NCI-H2029 treated with DMSO at 0.1 percent for 48 hours (cell line): ENCODE measurements at regions not wholly inside any gene's neighbourhood (a gene's known extent, or its start where the extent isn't known, plus 50 kb on each side); places are given as distances from the start of the nearest gene placed in this dataset.
"Not testable (repeated sequence)": the region's sequence is repeated elsewhere in the genome, so short reads cannot be mapped to it uniquely, and the experiment has no call there.

Source experiments
- DNase-seq: peaks from one replicate; lab custom pipeline; 2025; lab: John Stamatoyannopoulos, UW

GRCh38 chr5:1748271-1748670 is 51.4 kb downstream of the MRPL36 start:
- no peak for DNase-seq

DNA sequence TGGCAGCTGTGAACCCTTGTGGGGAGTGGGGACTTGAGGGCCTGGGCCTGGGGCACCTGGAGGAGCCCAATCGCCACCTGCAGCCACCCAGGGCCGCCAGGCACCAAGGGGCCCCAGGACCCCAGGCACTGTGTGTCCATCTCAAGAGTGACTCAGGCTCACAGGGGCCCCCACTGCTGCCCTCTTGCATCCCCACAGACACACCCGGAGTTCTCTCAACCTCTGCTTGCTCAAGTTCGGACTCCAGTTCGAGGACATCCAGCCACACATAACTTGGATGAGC is 51.9 kb downstream of the MRPL36 start:
- no peak for DNase-seq

DNA sequence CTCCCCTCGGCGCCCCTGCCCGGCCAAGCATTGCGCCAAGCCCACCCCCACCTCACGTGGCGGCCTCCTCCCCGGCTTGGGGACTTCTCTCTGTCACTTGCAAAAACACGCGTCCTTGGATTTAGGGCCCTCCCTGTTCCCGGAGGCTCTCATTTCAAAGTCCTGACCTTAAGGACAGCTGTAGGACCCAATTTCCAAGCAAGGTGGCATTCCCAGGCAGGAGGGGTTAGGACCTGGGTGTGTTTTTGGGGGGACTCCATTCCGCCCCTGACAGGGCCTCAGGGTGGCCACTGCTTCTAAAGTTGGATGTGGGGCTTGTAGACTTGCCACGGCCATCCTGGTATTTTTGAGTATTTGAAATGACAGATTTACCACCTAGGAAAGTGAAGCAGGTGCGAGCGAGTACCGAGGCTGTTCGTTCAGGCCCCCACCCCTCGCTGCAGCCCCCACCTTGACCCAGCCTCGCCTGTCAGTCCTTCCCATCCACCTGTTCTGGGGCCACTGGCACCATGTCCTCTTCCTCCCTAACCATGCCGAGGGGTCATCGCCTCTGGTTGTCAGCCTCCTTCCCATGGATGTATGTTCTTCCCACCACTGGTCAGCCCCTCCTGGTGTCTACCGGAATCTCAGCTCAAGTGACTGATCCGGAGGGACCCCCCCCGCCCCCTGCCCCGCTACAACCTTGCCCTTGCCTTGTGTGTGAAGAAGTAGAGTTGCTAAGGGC is 52.4 kb downstream of the MRPL36 start:
- DNase-seq: no peak

- no peak for DNase-seq
Observed at GRCh38 chr5:1746371-1747078, 53.1 kb downstream of the MRPL36 start.

DNA sequence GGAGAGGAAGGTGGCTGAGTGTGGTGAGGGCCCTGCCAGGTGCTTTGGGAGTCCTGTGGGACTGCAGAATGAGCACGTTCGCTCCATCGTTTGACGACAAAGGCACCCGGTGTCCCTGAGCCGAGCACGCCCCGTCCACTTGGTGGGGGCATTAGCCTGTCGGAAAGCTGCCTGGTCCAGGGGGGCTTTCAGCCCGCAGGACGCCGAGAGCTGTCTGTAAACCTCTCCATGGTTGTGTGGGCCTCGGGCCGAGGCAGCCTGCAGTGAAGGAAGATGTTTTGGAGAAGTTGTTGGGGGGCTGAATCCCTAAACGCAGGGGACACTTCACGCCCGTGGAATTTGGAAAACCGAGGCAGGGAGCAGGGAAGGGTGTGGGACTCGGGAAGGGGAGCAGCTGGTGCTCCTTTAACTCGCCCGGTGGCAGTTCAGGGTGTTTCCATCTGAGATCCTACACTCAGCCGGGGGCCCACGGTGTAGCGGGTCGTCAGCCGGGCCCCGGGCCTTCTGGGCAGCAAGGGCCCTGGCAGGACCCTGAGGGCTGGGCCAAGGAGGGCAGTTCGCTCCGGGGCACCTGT is 53.8 kb downstream of the MRPL36 start:
- DNase-seq: no peak

DNA sequence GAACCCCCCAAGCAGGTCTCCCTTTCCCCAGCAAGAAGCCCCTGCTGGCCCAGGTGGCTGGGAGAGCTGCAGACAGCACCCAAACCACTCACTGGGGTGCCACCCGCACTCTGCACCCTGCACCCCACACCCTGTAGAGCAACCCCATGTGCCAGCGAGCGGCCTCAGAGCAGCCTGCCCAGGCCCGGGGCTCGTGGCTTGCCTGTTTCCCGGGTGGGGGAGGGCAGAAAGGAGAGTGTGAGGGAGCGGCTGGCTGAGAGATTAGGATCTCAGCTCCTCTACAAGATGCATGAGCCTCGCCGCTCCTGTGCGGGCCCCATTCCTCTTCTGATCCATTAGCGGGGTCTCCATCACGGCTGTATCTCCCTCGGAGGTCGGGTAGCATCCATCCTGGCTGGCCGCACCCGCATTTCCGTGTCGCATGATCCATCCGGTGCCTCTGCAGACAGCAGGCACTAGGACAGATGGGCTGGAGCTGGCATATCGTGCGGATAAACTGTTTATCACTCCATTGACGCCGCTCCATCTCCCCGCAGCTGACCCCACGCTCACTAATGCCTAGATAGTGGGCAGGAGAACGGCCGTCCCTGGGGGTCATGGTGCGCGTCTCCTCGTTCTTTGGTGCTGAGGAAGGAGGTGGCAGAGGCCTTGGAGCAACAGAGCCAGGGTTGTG is 54.4 kb downstream of the MRPL36 start:
- no peak for DNase-seq

- no peak for DNase-seq
Observed at GRCh38 chr5:1744393-1745122, 55.1 kb downstream of the MRPL36 start.

- no peak for DNase-seq
Observed at GRCh38 chr5:1743769-1744085, 55.9 kb downstream of the MRPL36 start.

DNA sequence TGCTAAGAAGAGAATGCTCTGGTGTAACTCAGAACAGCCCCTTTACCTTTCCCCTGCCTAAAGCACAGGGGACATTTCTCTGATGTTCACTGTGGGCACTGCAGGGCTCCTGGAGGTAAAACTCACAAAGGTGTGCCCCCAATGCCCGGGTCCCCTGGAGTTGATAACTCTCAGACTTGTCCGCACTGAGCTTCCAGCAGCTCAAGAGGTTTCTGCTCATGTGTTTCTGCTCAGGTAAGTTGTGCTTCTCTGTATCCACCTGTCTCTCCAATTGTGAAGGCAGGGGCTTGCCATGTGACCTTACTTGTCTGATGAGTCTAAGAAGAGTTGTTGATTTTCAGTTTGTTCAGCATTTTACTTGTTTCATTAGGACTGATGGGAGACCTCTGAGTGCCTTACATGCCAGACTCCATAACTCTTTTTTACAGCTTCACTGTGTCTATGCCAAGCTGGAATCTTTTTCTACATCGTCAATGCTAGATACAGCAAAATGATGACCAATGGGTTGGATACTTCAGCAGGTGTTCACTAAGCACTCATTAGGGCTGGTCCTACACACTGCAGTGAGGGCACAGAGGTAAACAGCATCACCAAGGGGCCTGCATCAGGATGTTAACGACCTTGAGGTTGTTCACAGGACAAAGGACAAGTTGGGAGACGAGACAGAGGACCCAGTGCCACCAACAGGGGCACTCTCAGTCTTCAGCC is 56.4 kb downstream of the MRPL36 start:
- no peak for DNase-seq

- peak; percentile 50 for DNase-seq
Observed at GRCh38 chr5:1737790-1738405, 61.7 kb downstream of the MRPL36 start.

- DNase-seq: no peak
Observed at GRCh38 chr5:1736889-1737711, 62.5 kb downstream of the MRPL36 start.

- no peak for DNase-seq
Observed at GRCh38 chr5:1736065-1736464, 63.6 kb downstream of the MRPL36 start.

GRCh38 chr5:1735320-1735970 is 64.2 kb downstream of the MRPL36 start:
- no peak for DNase-seq

DNA sequence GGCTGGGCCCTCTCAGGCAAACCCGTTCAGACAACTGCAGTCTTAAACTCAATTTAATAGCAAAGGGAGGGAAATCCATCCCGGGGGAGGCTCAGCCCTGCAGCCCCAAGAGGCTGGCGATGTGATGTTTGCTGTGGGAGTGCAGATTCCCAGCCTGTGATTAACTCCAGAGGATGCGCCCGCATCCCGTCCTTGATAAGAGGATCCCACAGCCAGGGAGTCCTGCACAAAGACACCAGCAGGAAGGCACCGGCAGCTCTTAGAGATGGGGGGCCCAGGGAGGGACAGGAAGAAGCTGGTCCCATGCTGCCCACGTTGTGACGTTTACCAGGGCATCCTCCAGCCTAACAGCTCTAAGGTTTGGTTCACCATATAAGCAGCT is 64.7 kb downstream of the MRPL36 start:
- DNase-seq: no peak

GRCh38 chr5:1734271-1734907 is 65.2 kb downstream of the MRPL36 start:
- DNase-seq: no peak

DNA sequence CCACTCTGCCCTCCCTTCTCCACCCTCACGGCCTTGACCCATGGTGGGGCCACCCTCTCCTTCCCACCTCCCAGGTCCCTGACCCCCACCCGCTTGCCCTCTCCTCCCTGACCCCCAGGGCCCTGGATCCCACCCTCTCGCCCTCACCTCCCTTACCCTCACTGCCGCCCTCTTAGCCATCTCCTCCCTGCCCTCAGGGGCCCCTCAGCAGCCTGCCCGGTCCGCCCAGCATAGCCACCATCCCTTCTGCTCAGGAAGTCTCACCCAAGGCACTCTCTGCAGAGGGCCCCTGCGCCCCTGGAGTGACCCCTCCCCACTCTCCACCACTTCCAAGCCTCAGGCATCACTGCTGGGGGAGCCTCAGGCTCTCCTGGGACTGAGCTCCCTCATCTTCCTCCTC is 66.3 kb downstream of the MRPL36 start:
- no peak for DNase-seq

DNA sequence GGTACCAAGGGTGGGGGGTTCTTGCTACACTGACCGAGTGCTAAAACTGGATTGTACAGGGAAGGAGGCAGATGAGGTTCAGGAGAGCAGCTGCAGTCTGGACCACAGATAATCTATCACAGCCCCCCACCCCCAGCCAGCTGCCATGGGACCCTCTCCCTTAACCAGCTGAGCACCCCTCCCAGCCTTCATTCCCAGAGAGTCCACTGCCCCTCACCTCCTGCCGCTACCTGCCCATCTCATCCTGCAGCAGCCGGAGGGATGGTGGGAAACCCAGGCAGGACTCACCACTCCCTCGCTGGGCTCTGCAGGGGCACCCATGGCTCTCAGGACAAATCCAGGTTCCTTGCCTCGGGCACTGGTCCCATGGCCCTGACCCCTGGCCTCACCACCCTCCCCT is 66.7 kb downstream of the MRPL36 start:
- DNase-seq: no peak

- DNase-seq: no peak
Observed at GRCh38 chr5:1732238-1732941, 67.2 kb downstream of the MRPL36 start.

DNA sequence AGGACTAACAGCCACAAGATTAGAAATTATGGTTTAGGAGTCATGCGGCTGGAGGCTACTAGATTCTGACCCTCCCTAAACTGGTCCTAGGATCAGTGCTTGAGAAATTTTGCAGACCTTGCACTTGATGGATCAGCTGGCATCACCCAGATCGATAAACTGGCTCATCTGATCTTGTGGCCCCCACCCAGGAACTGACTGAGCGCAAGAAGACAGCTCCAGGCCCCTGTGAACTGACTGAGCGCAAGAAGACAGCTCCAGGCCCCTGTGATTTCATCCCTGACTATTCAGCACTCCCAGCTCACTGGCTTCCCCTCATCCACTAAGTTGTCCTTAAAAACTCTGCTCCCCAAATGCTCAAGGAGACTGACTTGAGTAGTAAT is 67.8 kb downstream of the MRPL36 start:
- not testable (repeated sequence) for DNase-seq
